Esophagus muscularis mucosa (tissue), 3 donors: ENCODE measurements at regions not wholly inside any gene's neighbourhood (a gene's known extent, or its start where the extent isn't known, plus 50 kb on each side); places are given as distances from the start of the nearest gene placed in this dataset.

Experiments
- POLR2A ChIP-seq: fragments of 450-650 bp; IDR thresholded peaks from one replicate; pipeline ENCODE4 v1.6.1; 2017; ENCODE audit warnings: antibody characterized with exemption, moderate library complexity, mild to moderate bottlenecking, low read depth
- POLR2AphosphoS5 ChIP-seq, 2 donors: sonication (generic); formaldehyde crosslinking; IDR thresholded peaks; one replicate each; pipeline ENCODE4 v1.6.1; 2017; ENCODE audit warnings: antibody characterized with exemption in 2 of 2
- TF ChIP-seq, protein P1 (sequence below), 3 experiments: fragments of 200-600 bp in 2 of 3; fragments of 450-650 bp in 1 of 3; sonication (generic) in 2 of 3; IDR thresholded peaks; one replicate each; pipeline ENCODE4 v1.5.1; 2017 to 2019; ENCODE audit warnings: antibody characterized with exemption in 3 of 3, mild to moderate bottlenecking in 2 of 3, moderate library complexity in 1 of 3

DNA sequence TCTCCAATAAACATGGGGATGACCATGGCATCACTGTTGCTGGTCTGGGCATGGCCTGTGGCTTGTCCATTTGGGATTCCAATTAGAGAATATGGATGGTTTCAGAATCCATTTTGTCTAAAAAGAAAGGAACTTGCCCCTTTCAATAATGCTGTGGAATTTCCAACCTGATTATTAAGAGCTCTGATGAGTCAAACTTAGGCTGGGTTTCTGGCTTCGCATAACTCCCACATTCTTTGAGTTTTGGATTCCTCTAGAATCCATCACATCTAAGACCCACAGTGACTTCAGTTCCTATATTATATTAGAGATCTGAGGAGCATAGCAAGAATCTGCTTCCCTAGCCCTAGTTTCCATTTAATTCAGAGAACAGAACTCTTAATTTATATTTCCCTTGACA is 531.5 kb downstream of the TNS1 start:
- TF ChIP-seq, protein P1, sequence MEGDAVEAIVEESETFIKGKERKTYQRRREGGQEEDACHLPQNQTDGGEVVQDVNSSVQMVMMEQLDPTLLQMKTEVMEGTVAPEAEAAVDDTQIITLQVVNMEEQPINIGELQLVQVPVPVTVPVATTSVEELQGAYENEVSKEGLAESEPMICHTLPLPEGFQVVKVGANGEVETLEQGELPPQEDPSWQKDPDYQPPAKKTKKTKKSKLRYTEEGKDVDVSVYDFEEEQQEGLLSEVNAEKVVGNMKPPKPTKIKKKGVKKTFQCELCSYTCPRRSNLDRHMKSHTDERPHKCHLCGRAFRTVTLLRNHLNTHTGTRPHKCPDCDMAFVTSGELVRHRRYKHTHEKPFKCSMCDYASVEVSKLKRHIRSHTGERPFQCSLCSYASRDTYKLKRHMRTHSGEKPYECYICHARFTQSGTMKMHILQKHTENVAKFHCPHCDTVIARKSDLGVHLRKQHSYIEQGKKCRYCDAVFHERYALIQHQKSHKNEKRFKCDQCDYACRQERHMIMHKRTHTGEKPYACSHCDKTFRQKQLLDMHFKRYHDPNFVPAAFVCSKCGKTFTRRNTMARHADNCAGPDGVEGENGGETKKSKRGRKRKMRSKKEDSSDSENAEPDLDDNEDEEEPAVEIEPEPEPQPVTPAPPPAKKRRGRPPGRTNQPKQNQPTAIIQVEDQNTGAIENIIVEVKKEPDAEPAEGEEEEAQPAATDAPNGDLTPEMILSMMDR (IDR thresholded peaks at IDR 0.05) = no peak
- TF ChIP-seq POLR2A = no peak
- no peak for TF ChIP-seq POLR2AphosphoS5 (IDR thresholded peaks at IDR 0.05)
